ENCODE measurements at regions not wholly inside any gene's neighbourhood (a gene's known extent, or its start where the extent isn't known, plus 50 kb on each side); places are given as distances from the start of the nearest gene placed in this dataset.

- TF ChIP-seq, protein P1, sequence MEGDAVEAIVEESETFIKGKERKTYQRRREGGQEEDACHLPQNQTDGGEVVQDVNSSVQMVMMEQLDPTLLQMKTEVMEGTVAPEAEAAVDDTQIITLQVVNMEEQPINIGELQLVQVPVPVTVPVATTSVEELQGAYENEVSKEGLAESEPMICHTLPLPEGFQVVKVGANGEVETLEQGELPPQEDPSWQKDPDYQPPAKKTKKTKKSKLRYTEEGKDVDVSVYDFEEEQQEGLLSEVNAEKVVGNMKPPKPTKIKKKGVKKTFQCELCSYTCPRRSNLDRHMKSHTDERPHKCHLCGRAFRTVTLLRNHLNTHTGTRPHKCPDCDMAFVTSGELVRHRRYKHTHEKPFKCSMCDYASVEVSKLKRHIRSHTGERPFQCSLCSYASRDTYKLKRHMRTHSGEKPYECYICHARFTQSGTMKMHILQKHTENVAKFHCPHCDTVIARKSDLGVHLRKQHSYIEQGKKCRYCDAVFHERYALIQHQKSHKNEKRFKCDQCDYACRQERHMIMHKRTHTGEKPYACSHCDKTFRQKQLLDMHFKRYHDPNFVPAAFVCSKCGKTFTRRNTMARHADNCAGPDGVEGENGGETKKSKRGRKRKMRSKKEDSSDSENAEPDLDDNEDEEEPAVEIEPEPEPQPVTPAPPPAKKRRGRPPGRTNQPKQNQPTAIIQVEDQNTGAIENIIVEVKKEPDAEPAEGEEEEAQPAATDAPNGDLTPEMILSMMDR (conservative IDR thresholded peaks at IDR 0.05) = no peak
- no peak for TF ChIP-seq EZH2 (IDR thresholded peaks at IDR 0.05; ENCODE audit: low read depth)
These were observed 1390.0 kb downstream of the STIM2 start for GRCh38 chr4:28250646-28251045.
